ENCODE measurements at regions not wholly inside any gene's neighbourhood (a gene's known extent, or its start where the extent isn't known, plus 50 kb on each side); places are given as distances from the start of the nearest gene placed in this dataset.
A peak's percentile ranks its signal among the peaks of the same experiment; 100 is the strongest.

- no peak for DNase-seq
Observed at GRCh38 chr2:15049096-15049993, 416.8 kb downstream of the LRATD1 start.

GRCh38 chr2:15050483-15050882 is 418.0 kb downstream of the LRATD1 start:
- no peak for DNase-seq

GRCh38 chr2:15053542-15053941 is 421.0 kb downstream of the LRATD1 start:
- DNase-seq, result no peak

DNA sequence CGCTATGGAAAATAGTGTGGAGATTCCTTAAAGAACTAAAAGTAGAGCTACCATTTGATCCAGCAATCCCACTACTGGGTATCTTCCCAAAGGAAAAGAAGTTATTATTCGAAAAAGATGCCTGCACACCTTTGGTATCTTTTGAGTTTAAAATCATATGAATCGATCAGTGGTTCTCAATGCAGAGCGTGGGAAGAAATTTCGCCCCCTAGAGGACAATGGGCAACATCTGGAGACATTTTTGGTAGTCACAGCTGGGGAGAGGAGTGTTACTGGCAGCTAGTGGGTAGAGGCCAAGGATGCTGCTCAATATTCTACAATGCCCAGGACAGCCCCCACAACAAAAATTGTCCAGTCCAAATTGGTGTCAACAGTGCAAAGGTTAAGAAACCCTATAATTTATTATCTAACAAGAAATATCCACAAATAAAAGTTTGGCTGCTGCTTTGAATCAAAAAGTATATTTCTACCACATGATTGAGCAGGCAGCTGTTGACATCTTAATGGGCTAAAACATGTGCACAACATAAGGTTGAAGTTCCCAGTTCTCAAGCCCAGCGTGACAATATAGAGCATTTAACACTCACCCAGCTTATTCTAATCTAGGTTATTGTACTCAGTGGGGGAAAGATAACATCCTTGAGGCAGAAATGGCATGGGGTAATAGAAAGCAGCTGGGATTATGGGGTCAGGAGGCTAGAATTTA is 425.7 kb downstream of the LRATD1 start:
- DNase-seq, result peak; percentile 32

DNA sequence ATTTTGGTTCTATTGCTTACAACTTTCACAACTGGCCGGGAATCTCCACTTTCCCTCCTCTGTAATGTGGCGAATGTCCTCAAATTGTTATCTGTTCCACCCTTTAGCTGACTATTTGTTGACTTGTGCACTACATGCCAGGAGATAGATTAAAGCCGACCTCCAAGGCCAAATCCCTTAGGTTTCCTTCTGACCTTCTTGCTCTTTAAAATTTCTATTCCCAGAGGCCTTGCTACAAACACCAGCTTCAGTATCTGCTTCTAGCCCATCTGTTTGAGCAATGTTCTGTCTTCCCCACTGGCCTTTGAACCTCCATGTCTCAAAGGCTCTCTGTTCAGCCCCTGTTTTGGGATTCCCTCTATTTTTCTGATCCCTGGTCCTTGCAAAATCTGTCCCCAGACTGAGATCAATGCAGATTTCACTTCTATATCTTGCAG is 426.2 kb downstream of the LRATD1 start:
- DNase-seq, result no peak

DNA sequence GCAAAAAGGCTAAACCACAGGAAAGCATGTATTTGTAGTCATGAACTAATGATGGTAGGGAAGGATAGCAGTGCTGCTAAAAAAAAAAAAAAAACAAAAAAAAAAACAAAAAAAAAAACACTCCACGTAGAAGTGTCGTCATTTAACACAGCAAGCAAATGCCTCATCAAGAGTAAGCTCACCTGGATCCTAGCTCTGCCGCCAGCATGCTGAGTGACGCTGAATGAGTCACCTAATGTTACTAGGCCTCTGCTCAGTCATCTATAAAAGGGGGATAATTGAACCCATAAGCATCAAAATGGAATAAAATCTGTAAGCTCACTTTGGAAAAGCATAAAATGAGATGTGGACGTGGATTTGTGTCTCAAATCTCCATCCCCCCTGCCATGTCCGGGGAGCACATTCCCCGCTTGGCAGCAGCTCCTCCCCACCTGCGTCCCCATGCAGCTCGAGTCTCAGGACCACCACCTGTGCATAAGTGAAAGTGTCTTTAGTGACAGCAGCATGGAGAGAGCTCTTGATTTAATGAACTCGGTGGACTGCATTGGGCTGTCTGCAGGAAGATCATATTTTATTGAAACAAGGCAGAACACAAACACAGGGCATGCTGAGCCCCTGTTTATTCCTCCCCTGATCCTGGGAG is 427.5 kb downstream of the LRATD1 start:
- DNase-seq, result no peak

DNA sequence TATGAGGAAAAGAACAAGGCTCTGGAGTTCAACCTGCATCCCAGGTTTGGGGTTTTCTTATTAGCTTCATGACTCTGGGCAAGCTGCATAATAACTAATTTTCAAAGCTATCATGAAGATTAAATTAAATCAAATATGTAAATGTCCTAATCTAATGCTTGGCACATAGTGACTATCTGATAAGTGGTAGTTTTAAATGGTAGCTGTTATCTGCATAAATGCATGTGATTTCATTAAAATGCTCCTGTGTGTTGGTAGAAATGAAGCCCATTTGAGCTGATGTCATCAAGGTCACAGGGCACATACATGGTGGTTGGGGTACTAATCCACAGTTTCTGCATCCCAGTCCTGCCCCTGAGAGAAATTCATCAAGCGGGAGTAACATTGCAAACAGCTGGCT is 428.8 kb downstream of the LRATD1 start:
- no peak for DNase-seq

DNA sequence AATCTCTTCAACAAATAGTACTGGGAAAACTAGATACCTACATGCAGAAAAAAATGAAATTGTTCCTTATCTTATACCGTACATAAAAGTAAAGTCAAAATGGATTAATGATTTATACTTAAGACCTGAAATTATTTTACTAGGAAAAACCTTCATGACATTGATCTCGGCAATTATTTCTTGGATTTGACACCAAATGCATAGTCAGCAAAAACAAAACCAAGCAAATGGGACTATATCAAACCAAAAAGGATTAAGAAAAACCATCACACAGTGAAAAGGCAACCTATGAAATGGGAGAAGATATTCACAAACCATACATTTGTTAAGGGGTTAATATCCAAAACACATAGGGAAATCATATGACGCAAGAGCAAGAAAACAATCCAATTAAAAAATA is 433.6 kb downstream of the LRATD1 start:
- DNase-seq, result no peak

- no peak for DNase-seq
Observed at GRCh38 chr2:15069149-15069548, 436.6 kb downstream of the LRATD1 start.

DNA sequence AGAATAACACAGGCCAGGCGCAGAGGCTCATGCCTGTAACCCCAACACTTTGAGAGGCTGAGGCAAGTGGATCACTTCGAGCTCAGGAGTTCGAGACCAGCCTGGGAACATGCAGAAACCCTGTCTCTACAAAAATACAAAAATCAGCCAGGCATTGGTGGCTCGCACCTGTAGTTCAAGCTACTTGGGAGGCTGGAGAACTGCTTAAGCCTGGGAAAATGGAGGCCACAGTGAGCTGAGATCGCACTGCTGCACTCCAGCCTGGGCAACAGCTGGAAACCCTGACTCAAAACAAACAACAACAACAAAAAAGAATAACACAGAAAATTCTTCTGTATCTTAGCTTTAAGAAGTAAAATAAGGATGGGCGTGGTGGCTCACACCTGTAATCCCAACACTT is 440.3 kb downstream of the LRATD1 start:
- no peak for DNase-seq

DNA sequence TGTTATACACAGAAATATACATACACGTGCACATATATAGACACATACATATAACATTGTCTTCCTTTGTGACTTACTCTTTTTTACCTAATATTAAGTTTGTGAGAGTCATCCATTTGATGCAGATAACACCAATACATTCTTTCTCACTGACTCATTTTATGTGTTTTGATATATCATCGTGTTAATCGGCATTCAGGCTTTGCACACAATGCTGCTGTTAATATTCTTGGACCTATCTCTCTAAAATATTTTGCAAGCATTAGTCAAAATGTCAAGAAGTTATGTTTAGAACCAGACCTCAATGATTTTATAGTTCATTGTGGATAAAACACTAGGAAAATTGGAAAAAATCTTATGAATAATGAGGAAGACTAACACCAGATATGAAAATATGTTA is 441.1 kb downstream of the LRATD1 start:
- DNase-seq, result no peak

- DNase-seq, result no peak
Observed at GRCh38 chr2:15074319-15074718, 441.8 kb downstream of the LRATD1 start.

- DNase-seq, result no peak
Observed at GRCh38 chr2:15074751-15075700, 442.5 kb downstream of the LRATD1 start.

DNA sequence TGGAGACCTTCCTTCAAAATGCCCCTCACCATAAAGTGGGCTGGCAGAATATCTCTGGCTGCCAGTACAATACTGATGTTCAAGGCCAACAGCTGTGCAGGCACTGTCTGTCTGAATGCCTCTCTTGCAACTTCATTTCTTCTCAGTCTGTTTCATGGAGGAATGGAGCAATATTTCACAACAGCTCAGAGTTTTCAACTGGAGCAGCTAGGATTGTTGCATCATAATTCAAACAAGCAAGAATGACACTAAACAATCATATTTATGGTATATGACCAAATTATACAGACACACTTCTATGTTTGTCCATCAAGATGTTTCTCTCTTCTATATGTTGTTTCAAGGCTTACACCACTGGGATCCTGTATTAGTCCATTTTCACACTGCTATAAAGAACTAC is 444.2 kb downstream of the LRATD1 start:
- DNase-seq, result no peak

GRCh38 chr2:15081356-15081755 is 448.8 kb downstream of the LRATD1 start:
- no peak for DNase-seq

DNA sequence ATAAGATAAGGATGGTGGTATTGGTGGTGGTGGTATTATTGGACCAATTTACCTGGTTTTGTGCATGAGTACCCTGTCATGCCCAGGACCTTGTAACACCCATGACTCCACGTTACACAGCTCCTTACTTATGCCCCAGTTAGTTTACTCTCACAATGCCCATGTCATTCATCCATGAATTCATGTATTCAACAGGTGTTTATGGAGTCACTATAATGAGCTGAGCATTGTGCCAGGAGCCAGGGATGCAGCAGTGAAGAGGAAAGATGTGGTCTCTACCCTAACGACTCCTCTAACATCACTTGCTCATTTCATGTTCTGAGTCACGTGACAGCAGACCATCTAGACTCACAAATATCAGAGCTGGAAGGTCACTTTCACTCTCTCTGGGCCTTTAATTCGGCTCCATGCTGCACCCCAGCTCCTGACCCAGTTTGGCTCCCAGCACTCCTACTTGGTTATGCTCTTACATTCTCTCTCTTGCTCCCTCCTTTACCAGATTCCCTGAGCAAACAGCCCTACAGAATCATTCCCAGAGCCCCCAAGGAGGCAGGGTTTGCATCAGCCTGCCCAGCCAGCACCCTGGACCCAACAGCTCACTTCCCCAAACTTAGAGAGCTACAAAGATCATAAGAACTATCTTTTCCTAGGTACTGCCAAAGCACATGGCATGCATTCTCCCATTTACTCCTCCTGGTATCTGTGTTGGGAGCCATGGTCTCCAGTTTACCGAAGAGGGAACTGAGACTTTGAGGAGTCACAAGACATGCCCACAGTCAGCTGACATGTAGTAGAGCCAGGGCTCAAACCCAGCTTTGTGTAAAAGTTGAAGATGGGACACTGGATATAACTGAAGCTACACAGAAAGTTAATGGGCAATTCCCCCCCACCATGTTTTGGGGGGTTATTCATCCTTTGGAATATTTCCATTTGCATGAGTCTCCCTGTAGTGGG is 449.9 kb downstream of the LRATD1 start:
- no peak for DNase-seq

DNA sequence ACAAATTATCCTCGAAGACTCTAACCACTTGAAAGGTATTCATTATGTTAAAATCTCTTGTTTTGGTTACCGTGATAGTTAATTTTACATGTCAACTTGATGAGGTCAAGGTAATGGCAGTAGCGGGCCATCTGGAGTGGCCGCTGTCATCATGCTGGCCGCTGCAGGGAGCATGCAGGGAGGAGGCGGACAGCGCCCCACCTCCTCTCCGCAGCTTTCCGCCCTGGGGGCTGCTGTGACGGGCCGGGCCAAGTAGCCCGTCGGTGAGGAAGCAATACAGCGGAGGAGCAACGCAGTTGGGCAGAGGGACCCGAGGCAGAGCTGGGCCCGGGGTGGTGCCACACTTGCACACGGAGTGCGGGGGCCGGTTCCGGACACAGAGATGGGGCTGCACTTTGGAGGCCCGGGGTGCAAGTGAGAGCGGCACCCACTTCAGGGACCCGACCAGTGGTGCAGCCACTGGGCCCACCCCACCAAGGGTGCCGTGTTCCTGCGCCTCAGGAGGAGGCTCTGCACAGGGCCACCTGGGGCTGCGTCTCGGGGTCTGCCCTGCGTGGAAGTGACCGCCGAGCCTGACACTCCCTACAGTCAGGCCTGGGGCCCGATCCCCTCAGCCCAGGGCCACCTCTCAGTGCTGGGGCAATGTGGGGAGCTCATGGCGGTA is 452.4 kb downstream of the LRATD1 start:
- DNase-seq, result no peak

- no peak for DNase-seq
Observed at GRCh38 chr2:15092181-15092580, 459.7 kb downstream of the LRATD1 start.

- DNase-seq, result no peak
Observed at GRCh38 chr2:15092691-15093090, 460.2 kb downstream of the LRATD1 start.

GRCh38 chr2:15094161-15094560 is 461.6 kb downstream of the LRATD1 start:
- DNase-seq, result no peak

DNA sequence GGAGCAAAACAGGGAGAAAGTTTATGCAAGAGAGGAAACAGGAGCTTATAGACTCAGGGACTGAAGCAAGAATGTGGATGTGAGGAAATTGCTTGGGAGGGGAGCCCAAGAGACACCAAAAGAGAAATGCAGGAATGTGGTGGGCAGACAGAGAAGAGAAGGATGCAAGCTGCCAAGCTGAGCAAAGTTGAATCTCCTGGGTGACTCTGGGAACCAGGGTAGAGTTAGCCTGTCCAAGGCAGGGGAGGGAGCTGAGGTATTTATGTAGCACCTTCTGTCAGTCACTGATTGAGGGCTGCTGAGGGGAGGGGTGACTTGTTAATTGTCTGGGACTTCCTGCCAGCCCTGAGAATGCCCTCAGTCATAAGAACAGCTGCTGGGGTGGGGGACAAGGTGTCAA is 464.3 kb downstream of the NBAS start:
- DNase-seq, result no peak

All from activated CD4-positive, alpha-beta T cell treated with anti-CD3 and anti-CD28 coated beads for 48 hours (primary cell).